Stimulated activated CD4-positive, alpha-beta T cell treated with anti-CD3 and anti-CD28 coated beads, Interleukin-1b, Interleukin-23, amount 100 ng/mL, for 1 hour (primary cell): ENCODE measurements at regions not wholly inside any gene's neighbourhood (a gene's known extent, or its start where the extent isn't known, plus 50 kb on each side); places are given as distances from the start of the nearest gene placed in this dataset.
"Not testable (repeated sequence)": the region's sequence is repeated elsewhere in the genome, so short reads cannot be mapped to it uniquely, and the experiment has no call there.

Experiments used
- DNase-seq, 2 donors: peaks; one replicate each; pipeline ENCODE4 v3.0.0-alpha.2; 2020; ENCODE audit warnings: low read depth in 2 of 2

DNA sequence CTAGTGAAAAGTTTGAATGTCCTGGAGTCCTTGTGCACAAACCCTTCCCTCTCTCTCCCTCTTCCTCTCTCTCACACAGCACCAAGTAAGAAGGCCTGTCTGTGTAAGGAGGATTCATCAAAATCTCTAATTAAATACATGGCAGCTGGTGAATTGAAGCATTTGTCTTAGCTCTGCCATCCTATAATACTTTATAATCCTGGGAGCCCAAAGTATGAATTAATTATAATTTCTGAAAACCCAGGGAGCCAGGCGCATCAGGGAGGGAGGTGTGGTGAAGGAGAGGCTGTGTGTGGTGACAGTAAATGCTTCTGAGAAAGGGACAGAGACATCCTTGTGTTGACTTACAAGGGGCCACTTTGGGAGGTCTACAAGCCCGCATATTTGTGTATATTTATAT, 691.4 kb upstream of the EEF2KMT start:
- DNase-seq = no peak

DNA sequence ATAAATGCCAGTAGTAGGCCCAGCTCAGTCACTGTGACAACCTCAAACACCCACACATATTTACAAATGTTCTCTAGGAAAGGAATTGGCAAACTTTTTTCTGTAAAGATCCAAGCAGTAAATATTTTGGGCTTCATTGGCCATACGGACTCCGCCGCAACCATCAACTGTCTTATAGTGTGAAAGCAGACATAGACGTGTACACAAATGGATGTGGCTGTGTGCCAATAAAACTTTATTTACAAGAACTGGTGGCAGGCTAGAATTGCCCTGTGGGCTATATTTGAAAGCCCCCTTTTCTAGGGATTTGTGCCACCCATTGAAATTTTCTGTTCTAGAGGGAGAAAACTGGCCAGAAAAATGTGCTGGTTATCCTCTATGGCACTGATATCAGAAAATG, 683.8 kb upstream of the EEF2KMT start:
- DNase-seq = no peak

DNA sequence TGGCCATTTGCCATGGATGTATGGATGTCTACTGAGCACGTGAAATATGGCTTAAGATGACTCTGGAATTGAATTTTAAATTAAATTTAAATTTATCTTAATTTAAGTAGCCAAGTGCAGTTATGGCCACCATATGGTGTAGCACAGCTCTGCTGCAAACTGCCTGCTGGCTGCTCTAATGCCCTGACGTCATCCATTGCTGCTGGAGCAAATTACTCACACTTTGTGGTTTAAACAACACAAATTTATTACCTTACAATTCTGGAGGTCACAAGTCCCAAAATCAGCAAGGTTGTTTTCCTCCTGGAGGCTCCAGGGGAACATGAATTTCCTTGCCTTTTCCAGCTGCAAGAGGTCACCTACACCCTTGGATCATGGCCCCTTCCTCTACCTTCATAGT, 679.3 kb upstream of the EEF2KMT start:
- DNase-seq = no peak

GRCh38 chr16:5775916-5776315, 678.3 kb upstream of the EEF2KMT start:
- DNase-seq = no peak

- no peak for DNase-seq
Measured at GRCh38 chr16:5770118-5770517, 672.5 kb upstream of the EEF2KMT start.

DNA sequence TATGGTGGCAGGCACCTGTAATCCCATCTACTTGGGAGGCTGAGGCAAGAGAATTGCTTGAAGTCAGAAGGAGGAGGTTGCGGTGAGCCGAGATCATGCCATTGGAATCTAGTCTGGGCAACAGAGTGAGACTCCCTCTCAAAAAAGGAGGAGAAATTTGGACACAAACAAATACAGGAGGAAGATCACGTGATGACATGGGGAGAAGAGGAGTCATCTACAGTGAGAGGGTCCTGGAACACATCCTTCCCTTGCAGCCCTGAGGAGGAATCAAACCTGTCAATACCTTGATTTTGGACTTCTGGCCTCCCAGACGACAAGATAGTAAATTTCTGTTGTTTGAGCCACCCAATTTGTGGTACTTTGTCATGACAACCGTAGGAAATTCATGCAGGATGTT, 671.9 kb upstream of the EEF2KMT start:
- DNase-seq = no peak

GRCh38 chr16:5768445-5768844, 670.9 kb upstream of the EEF2KMT start:
- no peak for DNase-seq

- no peak for DNase-seq
Measured at GRCh38 chr16:5763176-5763575, 665.6 kb upstream of the EEF2KMT start.

DNA sequence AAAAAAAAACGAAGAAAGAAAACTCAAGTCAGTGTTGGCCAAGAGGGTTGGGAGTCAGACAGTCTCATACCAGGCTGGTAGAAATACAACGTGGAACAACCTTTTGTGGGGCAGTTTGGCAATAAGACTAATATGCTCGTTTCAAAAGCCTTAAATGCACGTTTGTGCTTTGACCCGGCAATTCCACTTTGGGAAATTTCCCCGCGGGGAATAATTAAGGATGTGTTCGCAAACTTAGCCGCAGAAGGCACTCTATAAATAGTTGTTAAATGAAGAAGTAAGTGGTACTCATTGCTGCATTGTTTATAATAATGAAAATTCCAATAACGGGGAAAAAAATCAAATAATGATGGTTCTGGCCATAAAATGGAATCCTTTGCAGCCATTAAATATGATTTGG, 664.8 kb upstream of the EEF2KMT start:
- no peak for DNase-seq

DNA sequence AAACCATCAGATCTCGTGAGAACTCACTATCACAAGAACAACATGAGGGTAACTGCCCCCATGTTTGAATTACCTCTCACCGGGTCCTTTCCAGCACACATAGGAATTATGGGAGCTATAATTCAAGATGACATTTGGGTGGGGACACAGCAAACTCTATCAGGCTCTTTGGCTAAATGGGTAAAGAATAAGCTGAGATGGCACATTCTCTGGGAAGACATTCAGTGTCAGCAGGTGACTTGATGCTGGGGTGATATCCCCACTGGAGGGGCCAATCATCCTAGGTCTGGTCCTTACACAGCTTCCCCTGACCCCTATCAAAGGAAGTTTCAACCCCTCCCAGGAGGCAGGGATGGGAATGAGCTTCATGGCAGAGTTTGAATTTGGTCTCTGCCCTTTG, 664.0 kb upstream of the EEF2KMT start:
- no peak for DNase-seq

DNA sequence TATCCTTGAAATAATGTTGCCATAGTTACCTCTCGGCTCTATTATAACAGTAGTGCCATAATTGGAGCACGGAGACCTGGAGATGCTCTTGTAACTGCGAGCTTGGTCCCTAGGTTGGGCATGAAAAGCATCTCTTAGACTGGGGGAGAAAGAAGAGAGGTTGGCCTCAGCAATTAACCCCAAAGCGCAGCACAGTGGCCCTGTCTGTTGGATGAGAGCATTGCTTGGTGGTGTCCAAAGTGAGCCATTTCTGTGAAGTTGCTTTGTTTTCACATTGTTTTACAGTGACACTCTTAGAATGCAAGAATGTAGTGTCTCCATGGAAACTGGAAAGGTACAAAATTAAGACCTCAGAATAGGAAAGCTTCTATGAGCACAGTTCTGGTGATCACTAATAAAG, 660.7 kb upstream of the EEF2KMT start:
- DNase-seq = no peak

DNA sequence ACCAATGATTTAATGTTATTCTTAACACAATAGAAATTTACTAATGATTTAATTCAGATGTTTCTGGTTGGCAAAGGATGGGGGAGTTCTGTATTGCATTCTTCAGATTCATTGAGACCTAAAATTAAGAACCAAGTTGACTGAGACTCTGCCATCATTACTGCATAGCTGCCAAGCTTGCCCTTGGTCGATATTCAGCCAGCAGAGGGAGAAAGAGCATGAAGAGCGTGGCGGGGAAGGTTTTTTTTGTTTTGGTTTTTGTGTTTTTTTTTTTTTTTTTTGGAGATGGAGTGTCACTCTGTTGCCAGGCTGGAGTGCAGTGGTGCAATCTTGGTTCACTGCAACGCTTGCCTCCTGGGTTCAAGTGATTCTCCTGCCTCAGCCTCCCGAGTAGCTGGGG, 659.4 kb upstream of the EEF2KMT start:
- DNase-seq = no peak

DNA sequence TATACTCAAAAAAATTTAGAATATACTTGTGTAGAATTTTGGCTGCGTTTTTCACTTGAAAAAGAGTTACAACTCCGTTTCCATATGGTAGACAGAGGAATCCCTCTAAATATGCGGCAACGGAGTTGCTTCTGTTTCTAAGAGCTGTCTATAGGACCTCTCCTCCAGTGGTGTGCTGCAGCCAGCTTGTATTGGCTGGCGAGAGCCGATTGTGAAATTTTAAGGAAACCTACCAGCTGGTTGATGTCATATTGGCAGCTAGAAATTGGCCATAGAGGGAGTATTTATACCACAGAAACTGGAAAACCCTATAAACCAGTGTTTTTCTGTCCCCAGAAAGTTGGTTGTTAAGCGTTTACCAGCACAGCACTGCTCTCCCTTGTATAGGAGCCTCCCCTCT, 655.8 kb upstream of the EEF2KMT start:
- DNase-seq = no peak

GRCh38 chr16:5751216-5751615, 653.6 kb upstream of the EEF2KMT start:
- no peak for DNase-seq

DNA sequence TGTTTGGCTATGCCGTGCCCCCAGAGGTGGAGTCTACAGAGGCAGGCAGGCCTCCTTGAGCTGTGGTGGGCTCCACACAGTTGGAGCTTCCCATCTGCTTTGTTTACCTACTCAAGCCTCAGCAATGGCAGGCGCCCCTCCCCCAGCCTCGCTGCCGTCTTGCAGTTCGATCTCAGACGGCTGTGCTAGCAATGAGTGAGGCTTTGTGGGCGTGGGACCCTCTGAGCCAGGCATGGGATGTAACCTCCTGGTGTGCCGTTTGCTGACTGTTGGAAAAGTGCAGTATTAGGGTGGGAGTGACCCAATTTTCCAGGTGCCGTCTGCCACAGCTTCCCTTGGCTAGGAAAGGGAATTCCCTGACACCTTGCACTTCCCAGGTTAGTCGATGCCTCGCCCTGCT, 652.8 kb upstream of the EEF2KMT start:
- not testable (repeated sequence) for DNase-seq

GRCh38 chr16:5738586-5738985, 641.0 kb upstream of the EEF2KMT start:
- no peak for DNase-seq

DNA sequence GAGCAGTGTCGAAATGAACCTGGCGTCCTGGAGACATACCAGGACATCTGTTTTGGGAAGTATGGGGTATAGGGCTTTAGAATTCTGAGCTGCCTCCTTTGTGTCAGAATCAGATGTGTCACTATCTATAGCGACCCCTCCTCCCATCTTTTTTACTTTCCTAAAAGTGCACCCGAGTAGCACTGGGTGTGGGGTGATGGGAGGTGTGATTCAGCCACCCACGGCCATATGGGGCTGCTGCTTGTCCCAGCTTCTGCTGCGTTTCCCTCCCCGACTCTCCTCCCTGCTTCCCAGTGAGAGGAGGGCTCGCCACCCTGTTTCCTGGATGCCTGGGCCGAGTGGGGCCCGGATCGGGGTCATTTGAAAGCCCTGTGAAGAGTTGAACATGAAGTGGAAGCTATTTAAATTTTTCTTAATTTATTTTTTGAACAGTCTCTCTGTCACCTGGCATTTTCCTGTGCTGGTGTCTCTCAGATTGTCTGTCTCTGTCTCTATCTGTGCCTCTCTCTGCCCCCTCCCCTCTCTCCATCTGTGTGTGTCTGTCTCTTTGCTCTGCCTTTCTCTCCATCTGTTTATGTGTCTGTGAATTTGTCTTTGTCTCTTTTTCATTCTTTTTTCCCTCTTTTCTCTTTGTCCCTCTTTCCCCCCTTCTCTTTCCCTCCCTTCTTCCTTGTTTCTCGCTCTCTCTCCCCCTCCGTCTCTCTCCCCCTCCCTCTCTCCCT, 638.8 kb upstream of the EEF2KMT start:
- DNase-seq = no peak

GRCh38 chr16:5735444-5735843, 637.8 kb upstream of the EEF2KMT start:
- no peak for DNase-seq

DNA sequence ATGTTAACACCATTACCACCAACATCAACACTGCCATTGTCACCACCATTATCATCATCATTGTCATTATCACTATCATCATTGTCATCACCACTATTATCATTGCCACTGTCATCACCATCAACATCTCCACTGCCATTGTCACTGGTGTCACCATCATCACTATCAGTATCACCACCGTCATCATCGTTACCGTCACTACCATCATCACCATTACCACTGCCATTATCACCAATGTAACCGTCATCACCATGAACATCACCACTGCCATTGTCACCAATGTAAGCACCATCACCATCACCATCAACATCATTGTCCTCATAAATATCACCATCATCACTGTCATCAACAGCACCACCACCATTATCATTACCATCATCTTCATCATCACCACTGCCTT, 633.2 kb upstream of the EEF2KMT start:
- no peak for DNase-seq

DNA sequence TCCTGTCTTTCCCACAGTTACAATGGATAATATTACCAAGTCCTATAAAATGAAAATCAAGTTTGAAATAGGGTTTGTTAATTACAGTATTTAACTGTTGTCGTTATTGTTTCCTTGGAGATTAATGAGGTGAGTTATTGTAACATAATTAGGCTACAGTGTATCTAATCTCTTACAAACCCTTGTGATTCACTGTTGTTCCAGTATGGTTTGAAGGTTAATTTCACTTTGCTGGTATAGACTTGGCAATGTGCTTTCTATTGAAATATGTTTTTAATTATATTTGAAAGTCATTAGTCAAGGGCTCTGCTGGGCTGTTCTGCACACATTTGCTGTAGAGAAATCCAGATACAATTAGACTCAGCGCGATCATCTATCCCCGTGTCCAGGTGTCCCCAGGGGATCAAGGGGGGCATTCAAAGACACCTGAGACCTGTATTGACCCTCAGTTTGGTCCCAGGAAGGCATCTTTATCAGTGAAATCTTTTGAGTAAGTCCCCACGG, 624.6 kb upstream of the EEF2KMT start:
- no peak for DNase-seq

DNA sequence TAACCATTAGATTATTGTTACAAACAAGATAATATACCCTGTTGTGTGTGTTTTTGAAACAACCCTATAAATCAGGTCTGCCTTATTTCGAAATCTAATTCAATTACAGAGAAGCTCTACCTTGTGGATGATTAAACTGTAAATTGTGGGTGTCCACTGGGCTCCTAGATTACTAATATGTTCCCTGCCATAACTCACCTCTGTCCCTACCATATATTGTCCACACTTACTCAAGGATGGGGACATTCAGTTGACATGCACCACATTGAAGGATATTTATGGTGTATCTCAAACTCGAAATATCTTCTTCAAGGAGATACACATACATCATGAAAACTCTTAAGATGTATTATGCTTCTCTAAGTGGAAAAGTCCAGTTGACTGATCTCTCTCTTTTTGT, 617.6 kb upstream of the EEF2KMT start:
- DNase-seq = no peak

DNA sequence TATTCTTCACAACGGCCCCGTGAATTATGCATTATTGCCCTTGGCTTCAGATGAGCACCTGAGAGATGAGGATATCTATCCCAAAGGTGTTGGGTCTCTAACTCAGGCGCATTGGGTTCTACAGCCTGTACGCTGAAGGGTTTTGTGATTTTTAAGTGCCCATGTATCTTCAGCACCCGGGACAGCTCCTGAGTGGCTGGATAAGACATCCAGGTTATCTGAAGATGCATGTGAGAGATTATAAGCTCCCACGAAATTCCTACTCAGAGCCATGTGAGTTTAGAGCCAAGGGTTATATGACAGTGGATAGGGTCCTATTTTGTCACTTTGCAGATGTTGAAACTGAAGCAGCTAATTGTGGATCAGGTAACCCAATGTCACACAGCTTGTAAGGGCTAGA, 612.3 kb upstream of the EEF2KMT start:
- DNase-seq = no peak

- DNase-seq = no peak
Measured at GRCh38 chr16:5706211-5706610, 608.6 kb upstream of the EEF2KMT start.

- no peak for DNase-seq
Measured at GRCh38 chr16:5704271-5704670, 606.7 kb upstream of the EEF2KMT start.
